MM.1S (cell line): ENCODE measurements at regions not wholly inside any gene's neighbourhood (a gene's known extent, or its start where the extent isn't known, plus 50 kb on each side); places are given as distances from the start of the nearest gene placed in this dataset.

Experiments
- EZH2 ChIP-seq: fragments of 300-600 bp; sonication (generic); optimal IDR thresholded peaks from 2 replicates; pipeline ENCODE3; 2017; ENCODE audit warnings: low read depth, mild to moderate bottlenecking, antibody characterized with exemption, low read length, mixed read lengths
- EZH2phosphoT487 ChIP-seq: fragments of 300-600 bp; sonication (generic); IDR thresholded peaks from 2 replicates; pipeline ENCODE4 v1.6.1; 2018; ENCODE audit warnings: antibody characterized with exemption, low read length
- TF ChIP-seq, protein P1 (sequence below): fragments of 300-600 bp; sonication (generic); IDR thresholded peaks from 2 replicates; pipeline ENCODE4 v1.5.1; 2016; ENCODE audit warnings: antibody characterized with exemption, low read length, mixed read lengths

DNA sequence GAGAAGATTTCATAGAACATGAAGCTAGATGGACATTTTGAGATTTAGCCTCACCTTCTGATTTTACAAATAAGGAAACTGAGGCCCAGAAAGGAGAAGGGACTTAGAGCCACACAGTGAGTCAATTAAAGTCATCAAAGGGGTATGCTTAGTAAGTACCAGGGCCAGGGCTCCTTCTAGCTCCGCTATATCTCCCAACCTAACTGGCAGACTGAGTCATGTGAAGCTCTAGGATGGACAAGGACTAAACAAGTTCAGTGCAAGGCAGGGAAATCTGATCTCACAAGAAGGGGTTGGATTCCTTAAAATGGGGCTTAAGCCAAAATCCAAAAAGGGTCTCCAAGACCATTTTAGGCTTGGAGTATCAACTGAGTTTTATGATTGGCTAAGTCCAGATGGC lies 215.8 kb downstream of the PHLDA1 start:
- TF ChIP-seq, protein P1, sequence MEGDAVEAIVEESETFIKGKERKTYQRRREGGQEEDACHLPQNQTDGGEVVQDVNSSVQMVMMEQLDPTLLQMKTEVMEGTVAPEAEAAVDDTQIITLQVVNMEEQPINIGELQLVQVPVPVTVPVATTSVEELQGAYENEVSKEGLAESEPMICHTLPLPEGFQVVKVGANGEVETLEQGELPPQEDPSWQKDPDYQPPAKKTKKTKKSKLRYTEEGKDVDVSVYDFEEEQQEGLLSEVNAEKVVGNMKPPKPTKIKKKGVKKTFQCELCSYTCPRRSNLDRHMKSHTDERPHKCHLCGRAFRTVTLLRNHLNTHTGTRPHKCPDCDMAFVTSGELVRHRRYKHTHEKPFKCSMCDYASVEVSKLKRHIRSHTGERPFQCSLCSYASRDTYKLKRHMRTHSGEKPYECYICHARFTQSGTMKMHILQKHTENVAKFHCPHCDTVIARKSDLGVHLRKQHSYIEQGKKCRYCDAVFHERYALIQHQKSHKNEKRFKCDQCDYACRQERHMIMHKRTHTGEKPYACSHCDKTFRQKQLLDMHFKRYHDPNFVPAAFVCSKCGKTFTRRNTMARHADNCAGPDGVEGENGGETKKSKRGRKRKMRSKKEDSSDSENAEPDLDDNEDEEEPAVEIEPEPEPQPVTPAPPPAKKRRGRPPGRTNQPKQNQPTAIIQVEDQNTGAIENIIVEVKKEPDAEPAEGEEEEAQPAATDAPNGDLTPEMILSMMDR: no peak
- TF ChIP-seq EZH2: no peak
- no peak for TF ChIP-seq EZH2phosphoT487
